Suppressor macrophage treated with lipopolysaccharide for 4 hours (primary cell): ENCODE measurements at regions not wholly inside any gene's neighbourhood (a gene's known extent, or its start where the extent isn't known, plus 50 kb on each side); places are given as distances from the start of the nearest gene placed in this dataset.
"Not testable (repeated sequence)": the region's sequence is repeated elsewhere in the genome, so short reads cannot be mapped to it uniquely, and the experiment has no call there.

Experiments used
- DNase-seq: peaks from one replicate; pipeline ENCODE4 v3.0.0-alpha.2; 2020

- no peak for DNase-seq
Measured at GRCh38 chr20:12072954-12073264, 155.2 kb downstream of the BTBD3 start.

- peak; percentile 10 for DNase-seq
Measured at GRCh38 chr20:12074111-12074655, 156.5 kb downstream of the BTBD3 start.

GRCh38 chr20:12076200-12076599 lies 158.5 kb downstream of the BTBD3 start:
- DNase-seq: no peak

- DNase-seq: no peak
Measured at GRCh38 chr20:12077875-12078274, 160.2 kb downstream of the BTBD3 start.

GRCh38 chr20:12079490-12079889 lies 161.8 kb downstream of the BTBD3 start:
- no peak for DNase-seq

GRCh38 chr20:12083269-12083668 lies 165.6 kb downstream of the BTBD3 start:
- DNase-seq: no peak

GRCh38 chr20:12084482-12084881 lies 166.8 kb downstream of the BTBD3 start:
- no peak for DNase-seq

- no peak for DNase-seq
Measured at GRCh38 chr20:12086359-12086758, 168.7 kb downstream of the BTBD3 start.

- no peak for DNase-seq
Measured at GRCh38 chr20:12090920-12091319, 173.2 kb downstream of the BTBD3 start.

- peak; percentile 32 for DNase-seq
Measured at GRCh38 chr20:12093057-12093796, 175.5 kb downstream of the BTBD3 start.

GRCh38 chr20:12093797-12094190 lies 176.1 kb downstream of the BTBD3 start:
- not testable (repeated sequence) for DNase-seq

- DNase-seq: no peak
Measured at GRCh38 chr20:12095180-12095920, 177.7 kb downstream of the BTBD3 start.

GRCh38 chr20:12098421-12098820 lies 180.7 kb downstream of the BTBD3 start:
- no peak for DNase-seq

- DNase-seq: no peak
Measured at GRCh38 chr20:12108846-12109245, 191.2 kb downstream of the BTBD3 start.

- DNase-seq: no peak
Measured at GRCh38 chr20:12110274-12110673, 192.6 kb downstream of the BTBD3 start.

- no peak for DNase-seq
Measured at GRCh38 chr20:12110711-12111110, 193.0 kb downstream of the BTBD3 start.

- DNase-seq: no peak
Measured at GRCh38 chr20:12111431-12112088, 193.9 kb downstream of the BTBD3 start.

GRCh38 chr20:12112089-12112474 lies 194.4 kb downstream of the BTBD3 start:
- DNase-seq: no peak

- no peak for DNase-seq
Measured at GRCh38 chr20:12112665-12113064, 195.0 kb downstream of the BTBD3 start.

- no peak for DNase-seq
Measured at GRCh38 chr20:12113075-12113467, 195.4 kb downstream of the BTBD3 start.

- peak; percentile 12 for DNase-seq
Measured at GRCh38 chr20:12113468-12114371, 196.0 kb downstream of the BTBD3 start.

GRCh38 chr20:12129114-12129513 lies 211.4 kb downstream of the BTBD3 start:
- DNase-seq: not testable (repeated sequence)

- DNase-seq: not testable (repeated sequence)
Measured at GRCh38 chr20:12129532-12129931, 211.8 kb downstream of the BTBD3 start.
